ENCODE measurements at regions not wholly inside any gene's neighbourhood (a gene's known extent, or its start where the extent isn't known, plus 50 kb on each side); places are given as distances from the start of the nearest gene placed in this dataset.

DNA sequence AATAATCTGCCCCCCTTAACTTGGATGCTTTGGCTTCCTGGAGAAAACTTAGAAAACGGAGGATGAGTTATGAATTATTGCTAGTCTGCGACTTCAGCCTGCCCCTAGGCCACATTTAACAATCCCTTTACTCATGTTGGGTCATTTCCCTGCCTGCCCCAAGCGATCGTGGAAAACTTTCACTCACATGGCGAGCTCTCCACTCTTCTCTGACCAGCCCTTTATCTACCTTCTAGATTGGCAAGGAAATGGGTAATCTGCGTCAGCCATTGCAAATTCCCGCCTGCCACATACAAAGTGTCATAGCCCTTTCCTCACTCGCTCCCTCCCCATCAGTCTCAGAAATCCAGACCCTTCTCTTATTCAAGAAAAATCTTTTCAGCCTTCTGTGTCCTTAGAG lies 154.3 kb upstream of the IRS2 start (continued):
- no peak for TF ChIP-seq TEAD4 (IDR thresholded peaks at IDR 0.05; ENCODE audit: low read depth, low read length)
- TF ChIP-seq SAP30 (IDR thresholded peaks at IDR 0.05; ENCODE audit: insufficient read depth, insufficient replicate concordance, low read length): no peak
- no peak for TF ChIP-seq GTF2F1 (IDR thresholded peaks at IDR 0.05; ENCODE audit: borderline replicate concordance, low read depth, low read length)
- TF ChIP-seq EZH2 (IDR thresholded peaks at IDR 0.05; ENCODE audit: low read depth, low read length, severe bottlenecking): no peak
- no peak for TF ChIP-seq CHD7 (IDR thresholded peaks at IDR 0.05; ENCODE audit: insufficient replicate concordance, low read length)

Data from H1 (cell line).